COLO668 (cell line): ENCODE measurements at regions not wholly inside any gene's neighbourhood (a gene's known extent, or its start where the extent isn't known, plus 50 kb on each side); places are given as distances from the start of the nearest gene placed in this dataset.
"Not testable (repeated sequence)": the region's sequence is repeated elsewhere in the genome, so short reads cannot be mapped to it uniquely, and the experiment has no call there.

Experiments used
- DNase-seq: peaks from one replicate; lab custom pipeline; 2025; ENCODE audit not compliant: unreplicated experiment; lab: John Stamatoyannopoulos, UW

GRCh38 chr1:198967566-198967965 is 328.7 kb downstream of the PTPRC start:
- no peak for DNase-seq

DNA sequence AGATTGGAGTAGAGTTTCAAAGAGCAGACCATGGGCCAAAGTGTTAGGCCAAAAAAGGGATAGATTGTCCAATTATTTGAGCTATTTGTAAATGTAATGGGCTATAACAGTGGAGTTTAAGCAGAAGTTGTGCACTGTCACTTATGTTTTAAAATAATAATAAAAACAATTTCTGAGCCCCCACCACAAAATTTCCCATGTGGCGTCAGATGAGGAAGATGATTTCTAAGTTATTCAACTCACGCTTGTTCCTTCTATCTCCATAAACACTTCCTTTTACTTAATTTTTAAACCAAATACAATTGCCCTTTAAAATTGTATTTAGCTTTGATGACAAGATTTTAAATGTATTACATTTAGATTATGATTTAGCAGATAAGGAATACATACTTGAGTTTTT is 330.0 kb downstream of the PTPRC start:
- no peak for DNase-seq

- DNase-seq = no peak
Measured at GRCh38 chr1:198969981-198970380, 331.1 kb downstream of the PTPRC start.

DNA sequence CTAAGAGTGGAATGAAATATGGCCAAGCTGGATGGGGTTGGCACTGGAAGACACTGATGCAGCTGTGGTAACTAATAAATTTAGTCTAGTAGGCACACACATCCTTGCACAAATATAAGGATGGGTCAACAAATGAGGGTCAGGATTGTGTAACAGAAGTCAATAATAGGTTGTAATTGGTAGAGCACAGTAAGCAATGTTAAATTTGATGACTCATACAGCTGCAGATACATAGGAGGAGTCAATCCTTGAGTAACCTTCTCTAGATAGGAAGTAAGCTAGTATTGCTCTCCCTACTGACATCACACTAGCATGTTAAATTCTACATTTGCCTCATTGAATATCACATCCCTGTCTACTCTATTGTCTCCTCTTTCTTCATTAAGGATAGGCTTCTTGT is 332.1 kb downstream of the PTPRC start:
- DNase-seq = peak; percentile 15

- DNase-seq = no peak
Measured at GRCh38 chr1:198977909-198978308, 339.1 kb downstream of the PTPRC start.

DNA sequence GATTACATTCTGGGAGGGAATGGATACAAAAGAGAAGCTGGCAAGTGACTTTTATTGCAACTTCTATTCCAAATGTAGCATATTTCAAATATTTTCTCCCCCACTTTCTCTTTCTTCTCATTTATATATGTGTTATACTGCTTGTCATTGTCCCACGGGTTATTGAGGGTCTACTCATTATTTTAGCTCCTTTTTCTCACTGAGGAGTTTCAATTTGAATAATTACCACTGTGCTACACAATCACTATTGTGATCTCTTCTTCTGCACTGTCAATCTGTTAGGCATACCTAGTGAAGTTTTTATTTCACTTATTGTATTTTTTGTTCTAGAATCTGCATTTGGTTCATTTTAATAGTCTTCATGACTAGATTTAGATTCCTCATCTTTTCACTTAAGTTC is 339.7 kb downstream of the PTPRC start:
- DNase-seq = no peak

GRCh38 chr1:198986036-198986435 is 347.2 kb downstream of the PTPRC start:
- DNase-seq = no peak

- DNase-seq = no peak
Measured at GRCh38 chr1:198986442-198986841, 347.6 kb downstream of the PTPRC start.

- no peak for DNase-seq
Measured at GRCh38 chr1:199002661-199003060, 363.8 kb downstream of the PTPRC start.

- DNase-seq = no peak
Measured at GRCh38 chr1:199007423-199007822, 368.6 kb downstream of the PTPRC start.

- DNase-seq = no peak
Measured at GRCh38 chr1:199009447-199009846, 370.6 kb downstream of the PTPRC start.

GRCh38 chr1:199010492-199010891 is 371.7 kb downstream of the PTPRC start:
- no peak for DNase-seq

- no peak for DNase-seq
Measured at GRCh38 chr1:199010933-199011332, 372.1 kb downstream of the PTPRC start.

GRCh38 chr1:199015799-199016198 is 377.0 kb downstream of the PTPRC start:
- no peak for DNase-seq

GRCh38 chr1:199018471-199019135 is 379.8 kb downstream of the PTPRC start:
- DNase-seq = no peak

- DNase-seq = no peak
Measured at GRCh38 chr1:199020051-199020450, 381.2 kb downstream of the PTPRC start.

- DNase-seq = no peak
Measured at GRCh38 chr1:199020904-199021303, 382.1 kb downstream of the PTPRC start.

DNA sequence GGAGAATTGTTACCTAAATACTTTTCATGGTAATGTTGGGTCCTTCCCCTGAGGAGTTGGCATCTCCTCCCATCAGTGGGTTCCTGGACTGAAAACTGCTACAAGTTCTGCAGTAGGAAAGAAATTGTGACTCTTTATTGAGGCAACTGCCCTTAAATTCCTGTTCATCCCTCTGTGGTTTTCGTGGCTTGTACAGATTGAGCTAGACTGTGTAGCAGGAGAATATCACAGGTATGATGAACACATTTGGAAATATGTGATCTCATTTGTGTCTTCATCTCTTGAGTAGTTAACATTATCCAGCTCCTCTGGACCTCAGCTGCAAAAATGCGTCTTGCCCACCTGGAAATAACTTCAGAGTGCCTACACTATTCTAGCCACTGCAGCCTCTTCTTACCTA is 390.6 kb downstream of the PTPRC start:
- DNase-seq = no peak

DNA sequence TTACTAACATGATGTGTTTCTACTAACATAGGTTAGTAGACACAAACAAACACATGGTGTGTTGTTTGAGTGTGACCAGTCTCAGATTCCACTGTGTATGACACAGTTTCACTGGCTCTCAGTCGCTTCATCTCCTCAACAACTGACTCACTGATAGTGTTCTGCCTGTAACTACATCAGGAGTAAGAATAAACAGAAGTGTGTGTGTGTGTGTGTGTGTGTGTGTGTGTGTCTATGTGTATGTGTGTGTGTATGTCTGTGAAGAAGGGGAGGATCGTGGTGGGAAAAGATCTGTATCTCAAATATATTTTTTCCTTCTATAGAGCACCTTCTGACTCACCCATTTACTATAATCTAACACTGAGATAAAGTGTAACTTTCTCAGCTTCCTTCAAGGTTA is 391.0 kb downstream of the PTPRC start:
- no peak for DNase-seq

DNA sequence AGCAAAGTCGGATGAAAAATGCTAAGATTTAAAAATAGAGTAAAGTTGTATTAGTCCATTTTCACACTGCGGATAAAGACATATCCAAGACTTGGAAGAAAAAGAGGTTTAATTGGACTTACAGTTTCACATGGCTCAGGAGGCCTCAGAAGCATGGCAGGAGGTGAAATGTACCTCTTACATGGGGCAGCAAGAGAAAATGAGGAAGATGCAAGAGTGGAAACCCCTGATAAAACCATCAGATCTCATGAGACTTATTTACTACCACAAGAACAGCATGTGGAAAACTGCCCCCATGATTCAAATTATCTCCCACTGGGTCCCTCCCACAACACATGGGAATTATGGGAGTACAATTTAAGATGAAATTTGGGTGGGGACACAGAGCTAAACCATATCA is 391.7 kb downstream of the PTPRC start:
- DNase-seq = not testable (repeated sequence)

DNA sequence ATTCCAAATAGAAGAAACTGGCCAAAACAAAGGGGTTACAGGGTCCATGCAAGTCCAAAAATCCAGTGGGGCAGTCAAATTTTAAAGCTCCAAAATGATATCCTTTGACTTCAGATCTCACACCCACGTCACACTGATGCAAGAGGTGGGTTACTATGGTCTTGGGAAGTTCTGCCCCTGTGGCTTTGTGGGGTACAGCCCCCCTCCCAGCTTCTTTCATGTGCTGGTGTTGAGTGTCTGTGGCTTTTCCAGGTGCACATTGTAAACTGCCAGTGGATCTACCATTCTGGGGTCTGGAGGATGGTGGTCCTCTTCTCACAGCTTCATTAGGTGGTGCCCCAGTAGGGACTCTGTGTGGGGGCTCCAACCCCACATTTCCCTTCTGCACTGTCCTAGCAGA is 392.3 kb downstream of the PTPRC start:
- not testable (repeated sequence) for DNase-seq

DNA sequence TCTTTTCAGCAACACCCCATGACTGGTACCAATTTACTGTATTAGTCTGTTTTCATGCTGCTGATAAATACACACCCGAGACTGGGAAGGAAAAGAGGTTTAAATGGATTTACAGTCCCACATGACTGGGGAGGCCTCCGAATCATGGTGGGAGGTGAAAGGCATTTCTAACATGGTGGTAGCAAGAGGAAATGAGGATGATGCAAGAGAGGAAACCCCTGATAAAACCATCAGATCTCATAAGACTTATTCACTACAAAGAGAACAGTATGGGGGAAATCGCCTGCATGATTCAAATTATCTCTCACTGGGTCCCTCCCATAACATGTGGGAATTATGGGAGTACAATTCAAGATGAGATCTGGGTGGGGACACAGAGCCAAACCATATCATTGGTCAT is 393.6 kb downstream of the PTPRC start:
- DNase-seq = not testable (repeated sequence)

- DNase-seq = no peak
Measured at GRCh38 chr1:199033661-199034060, 394.8 kb downstream of the PTPRC start.
